ENCODE measurements at regions not wholly inside any gene's neighbourhood (a gene's known extent, or its start where the extent isn't known, plus 50 kb on each side); places are given as distances from the start of the nearest gene placed in this dataset.

DNA sequence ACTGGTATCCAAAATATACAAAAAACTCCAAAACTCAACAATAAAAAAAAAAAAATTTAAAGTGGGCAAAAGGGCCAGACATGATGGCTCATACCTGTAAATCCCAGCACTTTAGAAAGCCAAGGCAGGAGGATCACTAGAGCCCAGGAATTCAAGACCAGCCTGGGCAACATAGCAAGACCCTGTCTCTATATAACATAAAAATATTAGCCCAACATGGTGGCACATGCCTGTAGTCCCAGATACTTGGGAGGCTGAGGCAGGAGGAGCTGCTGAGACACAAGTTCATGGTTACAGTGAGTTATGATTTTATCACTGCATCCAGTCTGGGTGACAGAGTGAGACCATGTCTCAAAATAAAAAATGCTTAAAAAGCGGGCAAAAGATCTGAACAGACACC lies 121.0 kb upstream of the BEND6 start:
- H3K27me3 ChIP-seq (ENCODE audit: insufficient read depth, low read depth), result no peaks in the 10 kb centered on the region
- no peak overlapping the region for H2AFZ ChIP-seq (ENCODE audit: low read depth)
- H3K79me2 ChIP-seq (ENCODE audit: insufficient read depth, low read depth), result peaks cover 99% of the 10 kb centered on the region
- peak overlapping the region; percentile 32; the same call in 1 of the 2 replicates for H3K27ac ChIP-seq
- no peak overlapping the region for H3K4me3 ChIP-seq (IDR thresholded peaks at IDR 0.05; ENCODE audit: insufficient read depth, low read depth, low read length)
- no peaks in the 10 kb centered on the region for H3K36me3 ChIP-seq (ENCODE audit: insufficient read depth)
- no peak overlapping the region for H3K9ac ChIP-seq
- H3K4me1 ChIP-seq (ENCODE audit: low read depth, poor library complexity, severe bottlenecking), result peaks cover 96% of the 10 kb centered on the region
- H3K4me2 ChIP-seq, result peak overlapping the region; percentile 66
- H4K20me1 ChIP-seq (ENCODE audit: insufficient read depth), result peaks cover 51% of the 10 kb centered on the region
- TF ChIP-seq, protein P1, sequence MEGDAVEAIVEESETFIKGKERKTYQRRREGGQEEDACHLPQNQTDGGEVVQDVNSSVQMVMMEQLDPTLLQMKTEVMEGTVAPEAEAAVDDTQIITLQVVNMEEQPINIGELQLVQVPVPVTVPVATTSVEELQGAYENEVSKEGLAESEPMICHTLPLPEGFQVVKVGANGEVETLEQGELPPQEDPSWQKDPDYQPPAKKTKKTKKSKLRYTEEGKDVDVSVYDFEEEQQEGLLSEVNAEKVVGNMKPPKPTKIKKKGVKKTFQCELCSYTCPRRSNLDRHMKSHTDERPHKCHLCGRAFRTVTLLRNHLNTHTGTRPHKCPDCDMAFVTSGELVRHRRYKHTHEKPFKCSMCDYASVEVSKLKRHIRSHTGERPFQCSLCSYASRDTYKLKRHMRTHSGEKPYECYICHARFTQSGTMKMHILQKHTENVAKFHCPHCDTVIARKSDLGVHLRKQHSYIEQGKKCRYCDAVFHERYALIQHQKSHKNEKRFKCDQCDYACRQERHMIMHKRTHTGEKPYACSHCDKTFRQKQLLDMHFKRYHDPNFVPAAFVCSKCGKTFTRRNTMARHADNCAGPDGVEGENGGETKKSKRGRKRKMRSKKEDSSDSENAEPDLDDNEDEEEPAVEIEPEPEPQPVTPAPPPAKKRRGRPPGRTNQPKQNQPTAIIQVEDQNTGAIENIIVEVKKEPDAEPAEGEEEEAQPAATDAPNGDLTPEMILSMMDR (conservative IDR thresholded peaks at IDR 0.05; ENCODE audit: low read depth, low read length), result no peak

DNA sequence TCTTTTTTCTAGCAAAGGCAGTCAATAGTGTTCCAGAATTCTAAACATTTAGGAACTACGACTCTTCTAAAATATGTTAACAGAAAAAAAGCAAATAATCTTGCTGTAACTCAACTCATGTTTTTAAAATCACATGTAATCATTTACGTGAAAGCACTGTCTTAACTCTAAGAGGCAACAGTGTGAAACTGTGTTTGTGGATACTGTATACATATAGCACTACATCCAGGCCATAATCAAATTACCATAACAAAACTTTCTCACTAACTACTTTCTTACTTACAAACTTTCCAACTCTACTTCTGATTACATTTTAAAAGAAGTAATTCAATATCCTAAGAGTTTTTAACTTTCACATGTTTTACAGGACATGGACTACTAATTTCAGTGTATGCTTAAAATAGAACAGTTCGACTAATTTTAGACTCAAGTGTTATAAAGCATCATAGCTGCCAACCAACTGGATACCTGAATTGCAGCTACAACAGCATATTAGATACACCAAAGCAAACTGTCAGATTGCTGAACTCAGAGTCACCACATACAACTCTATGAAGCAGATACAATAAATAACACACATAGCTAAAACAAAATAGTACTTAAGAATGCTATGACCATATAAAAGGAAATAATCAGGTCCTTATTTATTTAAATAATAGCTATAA lies 121.6 kb upstream of the BEND6 start:
- H3K27ac ChIP-seq, result peak overlapping the region; percentile 32; the same call in 1 of the 2 replicates
- no peak overlapping the region for H3K9ac ChIP-seq
- peak overlapping the region; percentile 66 for H3K4me2 ChIP-seq
- no peaks in the 10 kb centered on the region for H3K36me3 ChIP-seq (ENCODE audit: insufficient read depth)
- no peak overlapping the region for H2AFZ ChIP-seq (ENCODE audit: low read depth)
- H3K4me3 ChIP-seq (IDR thresholded peaks at IDR 0.05; ENCODE audit: insufficient read depth, low read depth, low read length), result no peak overlapping the region
- H3K79me2 ChIP-seq (ENCODE audit: insufficient read depth, low read depth), result peaks cover 99% of the 10 kb centered on the region
- peaks cover 96% of the 10 kb centered on the region for H3K4me1 ChIP-seq (ENCODE audit: low read depth, poor library complexity, severe bottlenecking)
- TF ChIP-seq, protein P1 (conservative IDR thresholded peaks at IDR 0.05; ENCODE audit: low read depth, low read length), result no peak
- H4K20me1 ChIP-seq (ENCODE audit: insufficient read depth), result peaks cover 57% of the 10 kb centered on the region
- H3K27me3 ChIP-seq (ENCODE audit: insufficient read depth, low read depth), result no peaks in the 10 kb centered on the region

DNA sequence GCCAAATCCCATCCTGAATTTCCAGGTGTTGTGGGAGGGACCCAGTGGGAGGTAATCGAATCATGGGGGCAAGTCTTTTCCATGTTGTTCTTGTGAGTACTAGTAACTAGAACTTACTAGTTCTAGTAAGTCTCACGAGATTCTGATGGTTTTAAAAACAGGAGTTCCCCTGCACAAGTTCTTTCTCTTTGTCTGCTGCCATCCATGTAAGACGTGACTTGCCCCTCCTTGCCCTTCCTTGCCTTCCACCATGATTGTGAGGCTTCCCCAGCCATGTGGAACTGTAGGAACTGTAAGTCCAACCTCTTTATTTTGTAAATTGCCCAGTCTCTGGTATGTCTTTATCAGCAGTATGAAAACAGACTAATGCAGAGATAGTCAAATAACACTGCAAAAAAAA lies 122.7 kb upstream of the BEND6 start:
- Histone ChIP-seq H3K36me3 (ENCODE audit: insufficient read depth) (no peaks in the 10 kb centered on the region), H3K4me2 (peak overlapping the region; percentile 66; the same call in 1 of the 2 replicates), H3K9ac (no peak overlapping the region), H3K27ac (no peak overlapping the region; the same call in 1 of the 2 replicates), H3K4me3 (IDR thresholded peaks at IDR 0.05; ENCODE audit: insufficient read depth, low read depth, low read length) (no peak overlapping the region), H3K79me2 (ENCODE audit: insufficient read depth, low read depth) (peaks cover 99% of the 10 kb centered on the region), H3K27me3 (ENCODE audit: insufficient read depth, low read depth) (no peaks in the 10 kb centered on the region), H2AFZ (ENCODE audit: low read depth) (no peak overlapping the region), H3K4me1 (ENCODE audit: low read depth, poor library complexity, severe bottlenecking) (peaks cover 96% of the 10 kb centered on the region), H4K20me1 (ENCODE audit: insufficient read depth) (peaks cover 64% of the 10 kb centered on the region)
- TF ChIP-seq, protein P1 (conservative IDR thresholded peaks at IDR 0.05; ENCODE audit: low read depth, low read length), result no peak

DNA sequence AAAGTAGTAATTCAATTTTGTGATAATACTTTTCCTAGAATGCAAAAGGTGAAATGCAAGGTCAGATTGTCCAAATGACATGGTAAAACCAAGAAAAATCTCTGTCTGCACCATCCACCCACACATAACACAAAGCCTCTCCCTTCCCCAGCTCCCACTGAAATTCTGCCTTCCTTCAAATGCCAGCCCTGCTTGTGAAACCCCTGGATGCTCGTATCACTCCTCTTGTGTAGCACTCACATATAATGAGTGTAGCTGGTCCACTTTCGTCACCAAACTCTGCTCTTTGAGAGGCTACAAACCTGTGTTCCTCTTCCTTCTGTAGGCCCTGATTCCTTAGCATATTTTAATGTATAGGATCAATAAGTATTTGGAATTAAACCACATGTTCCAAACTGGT lies 123.6 kb upstream of the BEND6 start:
- H3K79me2 ChIP-seq (ENCODE audit: insufficient read depth, low read depth), result peaks cover 100% of the 10 kb centered on the region
- peaks cover 100% of the 10 kb centered on the region for H3K4me1 ChIP-seq (ENCODE audit: low read depth, poor library complexity, severe bottlenecking)
- TF ChIP-seq, protein P1 (conservative IDR thresholded peaks at IDR 0.05; ENCODE audit: low read depth, low read length), result no peak
- H3K4me2 ChIP-seq, result peak overlapping the region; percentile 66; the same call in 1 of the 2 replicates
- peaks cover 72% of the 10 kb centered on the region for H4K20me1 ChIP-seq (ENCODE audit: insufficient read depth)
- no peaks in the 10 kb centered on the region for H3K36me3 ChIP-seq (ENCODE audit: insufficient read depth)
- no peaks in the 10 kb centered on the region for H3K27me3 ChIP-seq (ENCODE audit: insufficient read depth, low read depth)
- H3K27ac ChIP-seq, result no peak overlapping the region
- no peak overlapping the region for H2AFZ ChIP-seq (ENCODE audit: low read depth)
- H3K4me3 ChIP-seq (IDR thresholded peaks at IDR 0.05; ENCODE audit: insufficient read depth, low read depth, low read length), result no peak overlapping the region
- no peak overlapping the region for H3K9ac ChIP-seq

Data from KMS-11 (cell line).